OCI-LY7 (cell line): ENCODE measurements at regions not wholly inside any gene's neighbourhood (a gene's known extent, or its start where the extent isn't known, plus 50 kb on each side); places are given as distances from the start of the nearest gene placed in this dataset.

Experiments used
- BruUV-seq: library from RNA; stranded (reverse); fragments of 400-500 nt; replicated peaks from 2 replicates; lab custom pipeline; 2021; lab: Mats Ljungman, UMichigan
- CTCF ChIA-PET: fragments of 300-600 bp; sonication (Branson Sonifier 250); formaldehyde crosslinking; loops from one replicate; lab custom pipeline; 2022; ENCODE audit warnings: antibody characterized with exemption; ENCODE audit not compliant: unreplicated experiment; lab: Charles Lee
- POLR2A ChIA-PET: fragments of 300-600 bp; sonication (Branson Sonifier 250); formaldehyde crosslinking; loops from one replicate; lab custom pipeline; 2022; ENCODE audit warnings: antibody characterized with exemption; lab: Charles Lee
- DNase-seq: peaks from one replicate; pipeline ENCODE4 v3.0.0-alpha.2; 2015; ENCODE audit warnings: low spot score
- H2AFZ ChIP-seq: fragments of 200-600 bp; sonication (generic), shearing (Covaris generic); 2 replicates; pipeline ENCODE4 v1.6.1; 2014; ENCODE audit warnings: mild to moderate bottlenecking, antibody characterized with exemption, low read length, moderate library complexity
- H3K27ac ChIP-seq: fragments of 200-600 bp; sonication (generic); 2 replicates; pipeline ENCODE4 v1.5.1; 2014; ENCODE audit warnings: mixed run types, low read depth, mild to moderate bottlenecking, moderate library complexity, low read length, inconsistent platforms; ENCODE audit not compliant: poor library complexity, severe bottlenecking
- H3K36me3 ChIP-seq: fragments of 200-600 bp; sonication (generic); 2 replicates; pipeline ENCODE4 v1.6.1; 2014; ENCODE audit warnings: mild to moderate bottlenecking, antibody characterized with exemption, low read length, moderate library complexity, mixed read lengths; ENCODE audit not compliant: insufficient read depth
- H3K4me1 ChIP-seq: fragments of 200-600 bp; sonication (generic); 2 replicates; pipeline ENCODE4 v1.5.1; 2014; ENCODE audit warnings: mild to moderate bottlenecking, low read length; ENCODE audit not compliant: insufficient read depth, poor library complexity, severe bottlenecking
- H3K4me2 ChIP-seq: fragments of 200-600 bp; sonication (generic); 2 replicates; pipeline ENCODE4 v1.6.1; 2014; ENCODE audit warnings: mild to moderate bottlenecking, low read length
- H3K4me3 ChIP-seq: fragments of 200-600 bp; sonication (generic); 2 replicates; pipeline ENCODE4 v1.5.1; 2014; ENCODE audit warnings: mild to moderate bottlenecking, low read depth, low read length; ENCODE audit not compliant: poor library complexity, severe bottlenecking
- H3K79me2 ChIP-seq: fragments of 200-600 bp; sonication (generic); 2 replicates; pipeline ENCODE4 v1.6.1; 2016; ENCODE audit warnings: low read depth, mild to moderate bottlenecking, low read length, moderate library complexity, mixed read lengths; ENCODE audit not compliant: insufficient read depth
- H3K9me2 ChIP-seq: fragments of 200-600 bp; sonication (generic); 2 replicates; pipeline ENCODE4 v1.6.1; 2016; ENCODE audit warnings: mild to moderate bottlenecking, low read length, mixed read lengths; ENCODE audit not compliant: insufficient read depth
- H3K9me3 ChIP-seq: fragments of 200-600 bp; sonication (generic); 2 replicates; pipeline ENCODE4 v1.6.1; 2014; ENCODE audit warnings: mild to moderate bottlenecking, mixed run types, low read length, mixed read lengths
- H4K20me1 ChIP-seq: fragments of 200-600 bp; sonication (generic); 2 replicates; pipeline ENCODE4 v1.6.1; 2014; ENCODE audit warnings: mild to moderate bottlenecking, antibody characterized with exemption, low read length, moderate library complexity, mixed read lengths; ENCODE audit not compliant: insufficient read depth
- EZH2phosphoT487 ChIP-seq: fragments of 200-600 bp; sonication (generic); IDR thresholded peaks from 2 replicates; pipeline ENCODE4 v1.6.1; 2018; ENCODE audit warnings: low read depth, borderline replicate concordance, mild to moderate bottlenecking, mixed run types, antibody characterized with exemption, low read length, moderate library complexity, mixed read lengths
- intact Hi-C: fragments of 100-400 bp; cut with micrococcal nuclease; formaldehyde crosslinking; loops from one replicate; pipeline ENCODE4 v1.10.0; 2022; ENCODE audit not compliant: unreplicated experiment
- TF ChIP-seq, protein P1 (sequence below): fragments of 200-600 bp; sonication (generic); conservative IDR thresholded peaks from 2 replicates; pipeline ENCODE4 v1.5.1; 2014; ENCODE audit warnings: mild to moderate bottlenecking, antibody characterized with exemption, low read length, moderate library complexity, mixed read lengths

DNA sequence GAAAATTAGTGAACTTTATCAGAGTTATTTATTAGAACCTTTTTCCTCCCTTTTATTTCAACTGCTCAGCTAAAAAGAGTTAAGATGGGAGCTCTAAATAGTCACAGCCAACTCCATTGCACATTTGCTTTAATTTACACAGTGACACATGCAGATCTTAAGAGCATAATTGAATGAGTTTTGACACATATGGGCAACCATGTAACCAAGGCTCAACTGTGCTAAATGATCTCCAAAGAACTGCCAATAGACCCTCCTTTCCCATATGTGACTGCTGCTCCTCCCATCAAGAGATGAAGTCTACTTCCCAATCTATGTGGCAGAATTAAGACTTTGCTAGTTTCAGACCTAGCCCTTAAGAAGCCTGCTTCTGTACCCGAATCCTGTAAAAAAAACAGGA is 960.0 kb downstream of the BCL11B start:
- no peak overlapping the region for H2AFZ ChIP-seq
- TF ChIP-seq, protein P1, sequence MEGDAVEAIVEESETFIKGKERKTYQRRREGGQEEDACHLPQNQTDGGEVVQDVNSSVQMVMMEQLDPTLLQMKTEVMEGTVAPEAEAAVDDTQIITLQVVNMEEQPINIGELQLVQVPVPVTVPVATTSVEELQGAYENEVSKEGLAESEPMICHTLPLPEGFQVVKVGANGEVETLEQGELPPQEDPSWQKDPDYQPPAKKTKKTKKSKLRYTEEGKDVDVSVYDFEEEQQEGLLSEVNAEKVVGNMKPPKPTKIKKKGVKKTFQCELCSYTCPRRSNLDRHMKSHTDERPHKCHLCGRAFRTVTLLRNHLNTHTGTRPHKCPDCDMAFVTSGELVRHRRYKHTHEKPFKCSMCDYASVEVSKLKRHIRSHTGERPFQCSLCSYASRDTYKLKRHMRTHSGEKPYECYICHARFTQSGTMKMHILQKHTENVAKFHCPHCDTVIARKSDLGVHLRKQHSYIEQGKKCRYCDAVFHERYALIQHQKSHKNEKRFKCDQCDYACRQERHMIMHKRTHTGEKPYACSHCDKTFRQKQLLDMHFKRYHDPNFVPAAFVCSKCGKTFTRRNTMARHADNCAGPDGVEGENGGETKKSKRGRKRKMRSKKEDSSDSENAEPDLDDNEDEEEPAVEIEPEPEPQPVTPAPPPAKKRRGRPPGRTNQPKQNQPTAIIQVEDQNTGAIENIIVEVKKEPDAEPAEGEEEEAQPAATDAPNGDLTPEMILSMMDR, result no peak
- TF ChIP-seq EZH2phosphoT487, result no peak
- H3K4me3 ChIP-seq, result no peak overlapping the region
- H4K20me1 ChIP-seq, result no peaks in the 10 kb centered on the region
- ChIA-PET POLR2A (no interaction called here), CTCF (no interaction called here)
- no peak for DNase-seq
- no TSS peak for BruUV-seq
- no peaks in the 10 kb centered on the region for H3K4me1 ChIP-seq
- H3K9me2 ChIP-seq, result no peaks in the 10 kb centered on the region
- no peaks in the 10 kb centered on the region for H3K9me3 ChIP-seq
- no peak overlapping the region for H3K4me2 ChIP-seq
- H3K79me2 ChIP-seq, result no peaks in the 10 kb centered on the region
- intact Hi-C loops, result no loop called here
- no peak overlapping the region for H3K27ac ChIP-seq
- no peaks in the 10 kb centered on the region for H3K36me3 ChIP-seq

- H3K9me2 ChIP-seq, result no peaks in the 10 kb centered on the region
- BruUV-seq, result no TSS peak
- no peak overlapping the region for H3K4me2 ChIP-seq
- no peak for DNase-seq
- H3K79me2 ChIP-seq, result no peaks in the 10 kb centered on the region
- no peaks in the 10 kb centered on the region for H4K20me1 ChIP-seq
- H3K36me3 ChIP-seq, result no peaks in the 10 kb centered on the region
- H3K27ac ChIP-seq, result no peak overlapping the region
- no peaks in the 10 kb centered on the region for H3K9me3 ChIP-seq
- intact Hi-C loops, result no loop called here
- TF ChIP-seq EZH2phosphoT487, result no peak
- TF ChIP-seq, protein P1, result no peak
- H3K4me1 ChIP-seq, result no peaks in the 10 kb centered on the region
- H2AFZ ChIP-seq, result no peak overlapping the region
- H3K4me3 ChIP-seq, result no peak overlapping the region
- ChIA-PET POLR2A (no interaction called here), CTCF (no interaction called here)
Observed at GRCh38 chr14:98321841-98322240, 950.2 kb downstream of the BCL11B start.

DNA sequence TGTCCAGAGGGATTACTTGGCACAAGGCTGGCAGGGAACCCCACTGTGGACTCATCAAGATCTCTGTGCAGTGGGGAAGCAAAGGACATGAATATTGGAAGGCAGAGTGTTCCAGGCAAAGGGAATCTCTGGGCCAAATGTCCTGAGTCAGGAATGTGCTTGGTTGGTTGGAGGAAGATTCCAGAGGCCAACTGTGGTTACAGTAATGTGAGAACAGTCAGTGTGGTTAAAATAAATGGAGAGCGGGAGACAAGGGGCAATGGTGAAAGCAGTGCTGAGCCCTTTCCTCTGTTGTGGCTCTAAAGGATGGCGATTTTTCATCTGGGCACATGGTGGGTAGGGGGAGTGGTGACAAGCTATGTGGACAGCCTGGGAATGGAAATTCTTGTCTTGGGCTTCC is 948.2 kb downstream of the BCL11B start:
- no peaks in the 10 kb centered on the region for H3K36me3 ChIP-seq
- H4K20me1 ChIP-seq, result no peaks in the 10 kb centered on the region
- no peak overlapping the region for H2AFZ ChIP-seq
- H3K4me3 ChIP-seq, result no peak overlapping the region
- H3K27ac ChIP-seq, result no peak overlapping the region
- DNase-seq, result no peak
- intact Hi-C loops, result no loop called here
- no TSS peak for BruUV-seq
- H3K9me3 ChIP-seq, result no peaks in the 10 kb centered on the region
- no peak overlapping the region for H3K4me2 ChIP-seq
- H3K4me1 ChIP-seq, result no peaks in the 10 kb centered on the region
- no peaks in the 10 kb centered on the region for H3K9me2 ChIP-seq
- no peaks in the 10 kb centered on the region for H3K79me2 ChIP-seq
- CTCF ChIA-PET, result no interaction called here
- POLR2A ChIA-PET, result no interaction called here
- no peak for TF ChIP-seq EZH2phosphoT487
- TF ChIP-seq, protein P1, result no peak
